GM19452 (cell line): ENCODE measurements at regions not wholly inside any gene's neighbourhood (a gene's known extent, or its start where the extent isn't known, plus 50 kb on each side); places are given as distances from the start of the nearest gene placed in this dataset.

Source experiments
- ATAC-seq: cut with Tn5 transposase; IDR thresholded peaks from one replicate; pipeline ENCODE4 v1.9.1; 2021; ENCODE audit not compliant: unreplicated experiment

GRCh38 chr15:35596285-35596684 is 50.3 kb upstream of the DPH6 start:
- ATAC-seq: no peak

GRCh38 chr15:35602836-35603235 is 56.9 kb upstream of the DPH6 start:
- no peak for ATAC-seq

DNA sequence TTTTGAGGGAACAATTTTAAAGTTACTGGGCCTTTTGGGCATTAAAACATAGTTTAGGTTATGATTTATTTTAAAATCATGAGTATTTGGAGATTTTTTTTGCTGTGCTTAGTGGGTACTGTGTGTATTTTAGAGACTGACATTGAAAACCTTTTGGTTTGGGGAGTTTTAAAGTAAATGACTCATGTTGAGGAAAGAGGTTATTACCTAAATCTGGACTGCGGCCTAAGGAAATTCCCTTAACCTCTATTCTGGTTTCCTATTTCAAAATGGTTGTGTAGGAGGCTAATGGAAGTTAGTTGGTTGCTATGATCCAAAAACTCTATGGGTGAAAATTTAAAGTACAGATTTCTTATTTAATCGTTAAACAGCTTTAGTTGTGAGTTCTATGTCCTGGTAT is 57.3 kb upstream of the DPH6 start:
- ATAC-seq: no peak

DNA sequence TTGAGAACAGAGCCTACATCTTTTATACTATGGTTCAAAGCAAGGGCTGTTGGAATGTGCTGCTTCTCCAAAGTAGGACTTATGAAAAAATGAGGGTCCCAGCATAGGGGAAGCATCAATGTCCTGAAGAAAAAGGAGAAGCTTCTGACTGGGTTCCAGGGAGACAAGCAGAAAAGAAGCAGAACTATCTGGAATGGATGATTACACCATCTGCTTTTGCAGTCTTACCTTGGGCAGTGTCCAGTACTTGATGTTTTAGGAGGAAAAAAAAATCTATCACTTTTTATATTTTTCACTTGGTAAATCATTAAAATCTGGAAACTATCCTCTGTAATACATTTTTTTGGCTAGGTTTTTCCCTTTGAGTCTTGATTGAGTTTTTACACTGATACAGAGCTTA is 57.9 kb upstream of the DPH6 start:
- no peak for ATAC-seq

GRCh38 chr15:35605764-35606449 is 59.9 kb upstream of the DPH6 start:
- ATAC-seq: no peak

- no peak for ATAC-seq
Measured at GRCh38 chr15:35606450-35606779, 60.5 kb upstream of the DPH6 start.

DNA sequence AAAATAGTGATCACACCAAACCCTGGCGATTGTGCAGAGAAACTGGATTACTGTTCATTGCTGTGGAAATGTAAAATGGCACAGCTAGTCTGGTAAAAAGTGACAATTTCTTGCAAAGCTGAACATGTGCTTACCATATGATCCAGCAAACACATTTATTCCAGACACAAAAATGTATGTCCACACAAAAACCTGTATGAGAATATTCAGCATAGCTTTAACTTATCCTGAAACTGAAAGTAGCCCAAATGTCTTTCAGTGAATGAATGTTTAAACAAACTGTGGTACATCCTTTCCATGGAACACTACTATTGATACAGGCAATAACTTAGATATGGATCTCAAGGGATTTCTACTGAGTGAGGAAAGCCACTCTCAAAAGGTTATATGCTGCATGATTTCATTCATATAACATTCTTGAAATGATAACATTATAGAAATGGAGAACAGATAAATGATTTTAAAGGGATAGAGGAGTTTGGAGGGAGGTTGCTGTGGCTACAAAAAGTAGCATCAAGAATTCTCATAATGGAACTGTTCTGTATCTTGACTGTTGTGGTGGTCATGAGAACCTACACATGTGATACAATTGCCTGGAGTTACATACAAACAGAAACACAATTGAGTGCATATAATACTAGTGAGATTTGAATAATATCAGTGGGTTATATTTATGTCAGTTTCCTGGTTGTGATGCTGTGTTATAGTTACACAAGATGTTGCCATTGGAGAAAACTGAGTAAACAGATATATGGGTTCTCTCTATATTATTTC is 70.7 kb upstream of the DPH6 start:
- ATAC-seq: no peak

- no peak for ATAC-seq
Measured at GRCh38 chr15:35618260-35619188, 72.6 kb upstream of the DPH6 start.

DNA sequence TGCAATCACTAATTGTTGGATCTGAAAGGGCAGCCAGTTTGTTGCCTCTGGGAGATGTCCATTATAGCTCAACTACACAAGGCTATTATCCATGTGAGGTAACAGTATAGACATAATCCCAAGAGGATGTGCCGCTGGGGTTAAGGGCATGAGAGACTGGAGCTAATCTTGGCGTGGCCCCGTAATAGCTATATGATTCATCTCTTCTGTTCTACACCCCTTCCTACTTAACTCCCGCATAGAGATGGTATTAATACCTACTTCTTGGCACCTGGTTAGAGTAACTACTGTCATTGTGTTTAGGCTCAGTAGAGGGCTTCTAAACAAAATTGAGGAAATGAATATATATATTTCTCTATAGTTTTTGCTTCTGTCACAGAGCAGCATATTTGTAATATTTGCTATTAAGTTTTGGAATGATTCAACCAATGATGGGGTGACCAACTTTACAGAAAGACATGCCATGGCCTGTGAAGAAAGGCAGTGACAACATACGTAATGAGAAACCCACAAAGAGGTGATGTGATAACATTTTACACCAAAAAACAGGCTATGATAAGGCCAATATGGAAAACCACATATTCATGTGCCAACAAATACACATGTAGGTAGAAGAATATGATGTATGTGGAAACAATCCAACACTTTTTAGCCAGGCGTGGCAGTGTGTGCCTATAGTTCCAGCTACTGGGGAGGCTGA is 76.8 kb upstream of the DPH6 start:
- ATAC-seq: no peak

- no peak for ATAC-seq
Measured at GRCh38 chr15:35624881-35625280, 78.9 kb upstream of the DPH6 start.

DNA sequence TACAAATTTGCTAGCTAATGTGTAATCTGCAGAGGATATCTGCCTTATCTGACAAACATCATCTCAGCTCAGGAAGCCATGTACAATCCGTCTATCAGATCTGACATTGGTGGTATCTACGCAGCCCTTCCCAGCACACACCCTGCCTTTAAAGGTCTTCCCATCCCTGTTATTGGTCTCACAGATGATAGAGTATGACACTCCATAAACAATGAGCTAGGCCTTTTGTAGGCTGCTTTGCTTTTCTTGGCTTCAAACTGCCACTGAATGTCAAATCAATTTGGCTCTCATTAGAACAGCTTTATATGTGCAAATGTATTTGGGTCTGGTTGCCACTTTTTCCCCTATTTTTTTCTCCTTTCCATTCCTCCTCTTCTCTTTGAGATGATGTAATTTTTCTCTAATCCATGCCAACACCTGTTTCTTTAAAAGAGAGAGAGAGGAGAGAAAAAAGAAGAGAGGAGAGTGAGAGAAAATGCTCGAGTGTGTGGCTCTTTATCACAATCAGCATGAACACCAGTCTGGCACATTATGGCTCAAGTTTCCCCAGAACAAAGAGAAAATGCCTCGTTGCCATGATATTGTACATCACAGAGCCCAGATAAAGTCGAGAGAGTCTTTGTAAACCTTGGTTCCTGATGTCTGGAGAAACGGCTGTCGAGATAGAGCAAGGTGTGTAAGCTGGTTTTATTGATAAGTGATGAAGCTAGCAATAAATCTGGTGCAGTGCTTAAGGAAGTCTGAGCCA is 80.8 kb upstream of the DPH6 start:
- no peak for ATAC-seq

- no peak for ATAC-seq
Measured at GRCh38 chr15:35627696-35628095, 81.7 kb upstream of the DPH6 start.

DNA sequence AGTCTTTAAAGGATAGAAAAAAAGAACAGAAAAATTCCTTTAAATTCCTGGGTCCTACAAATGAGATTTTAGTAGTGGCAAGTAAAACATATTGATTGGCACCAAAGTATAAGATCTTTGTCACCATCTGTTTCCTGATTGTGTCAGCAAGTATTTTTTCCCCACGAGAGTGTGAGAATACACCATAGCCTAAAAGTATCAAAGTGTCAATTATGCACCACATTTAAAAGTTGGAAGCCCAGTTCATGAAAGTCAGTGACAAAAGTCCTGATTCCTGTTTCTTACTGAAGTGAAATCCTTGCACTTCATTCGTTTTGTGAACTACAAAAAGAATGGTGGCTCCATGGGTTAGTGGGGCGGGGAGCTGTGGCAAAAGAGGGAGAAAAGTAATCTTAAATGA is 83.8 kb upstream of the DPH6 start:
- no peak for ATAC-seq

GRCh38 chr15:35630532-35630931 is 84.6 kb upstream of the DPH6 start:
- no peak for ATAC-seq

DNA sequence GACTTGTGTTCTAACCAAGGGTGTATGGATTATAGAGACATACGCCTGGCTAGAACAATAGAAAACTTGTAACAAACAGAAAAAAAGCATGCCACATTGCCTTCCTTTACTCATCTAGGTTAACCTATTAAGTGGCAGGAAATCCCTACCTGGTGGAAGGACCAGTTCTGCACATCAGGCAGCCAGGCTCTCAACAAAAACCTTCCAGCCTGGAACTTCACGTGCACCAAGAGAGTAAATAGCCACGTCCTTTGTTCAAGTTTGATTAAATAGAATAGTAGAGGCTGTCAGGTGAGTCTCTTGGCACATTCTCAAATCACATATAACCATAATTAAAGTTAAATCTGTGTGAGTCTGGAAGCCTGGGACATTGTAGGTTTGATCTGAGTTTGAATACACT is 85.0 kb upstream of the DPH6 start:
- ATAC-seq: no peak

GRCh38 chr15:35633677-35634076 is 87.7 kb upstream of the DPH6 start:
- ATAC-seq: no peak

- no peak for ATAC-seq
Measured at GRCh38 chr15:35646790-35647189, 100.8 kb upstream of the DPH6 start.

GRCh38 chr15:35647303-35647702 is 101.3 kb upstream of the DPH6 start:
- ATAC-seq: no peak

- ATAC-seq: no peak
Measured at GRCh38 chr15:35648941-35649340, 103.0 kb upstream of the DPH6 start.

DNA sequence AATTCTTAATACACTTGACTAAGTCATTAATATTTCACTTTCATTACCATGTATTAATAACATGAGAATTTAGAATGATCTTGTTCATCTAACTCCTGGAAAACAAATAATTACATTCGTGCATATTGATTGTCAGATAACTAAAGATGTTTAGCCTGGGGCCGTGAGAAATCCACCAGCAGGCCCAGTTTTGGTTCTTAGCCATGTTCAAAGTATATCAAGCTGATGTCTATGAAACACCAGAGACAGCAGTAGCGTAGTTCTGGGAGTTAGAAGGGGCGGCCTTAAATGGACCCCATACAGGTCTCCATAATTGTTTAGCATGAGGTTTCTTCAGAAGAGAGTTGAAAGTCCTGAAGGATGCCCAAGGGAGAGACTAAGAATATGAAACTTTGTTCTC is 103.6 kb upstream of the DPH6 start:
- ATAC-seq: no peak
